DMS114 treated with DMSO at 0.1 percent for 48 hours (cell line): ENCODE measurements at regions not wholly inside any gene's neighbourhood (a gene's known extent, or its start where the extent isn't known, plus 50 kb on each side); places are given as distances from the start of the nearest gene placed in this dataset.
"Not testable (repeated sequence)": the region's sequence is repeated elsewhere in the genome, so short reads cannot be mapped to it uniquely, and the experiment has no call there.

Experiments used
- DNase-seq: peaks from one replicate; lab custom pipeline; 2025; ENCODE audit not compliant: unreplicated experiment; lab: John Stamatoyannopoulos, UW

DNA sequence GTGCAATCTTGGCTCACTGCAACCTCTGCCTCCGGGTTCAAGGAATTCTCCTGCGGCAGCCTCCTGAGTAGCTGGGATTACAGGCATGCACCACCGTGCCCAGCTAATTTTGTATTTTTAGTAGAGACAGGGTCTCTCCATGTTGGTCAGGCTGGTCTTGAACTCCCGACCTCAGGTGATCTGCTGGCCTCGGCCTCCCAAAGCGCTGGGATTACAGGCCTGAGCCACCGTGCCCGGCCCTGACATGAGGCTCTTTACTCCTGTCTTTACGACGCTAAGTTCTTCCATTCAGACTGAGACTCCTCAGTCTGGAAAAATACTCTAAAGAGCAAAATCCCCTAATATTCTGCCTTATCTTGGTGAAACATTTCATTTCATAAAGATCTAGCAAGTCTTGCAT, 331.3 kb upstream of the SGO1 start:
- DNase-seq, result not testable (repeated sequence)

- no peak for DNase-seq
Observed at GRCh38 chr3:20516311-20516710, 330.3 kb upstream of the SGO1 start.

DNA sequence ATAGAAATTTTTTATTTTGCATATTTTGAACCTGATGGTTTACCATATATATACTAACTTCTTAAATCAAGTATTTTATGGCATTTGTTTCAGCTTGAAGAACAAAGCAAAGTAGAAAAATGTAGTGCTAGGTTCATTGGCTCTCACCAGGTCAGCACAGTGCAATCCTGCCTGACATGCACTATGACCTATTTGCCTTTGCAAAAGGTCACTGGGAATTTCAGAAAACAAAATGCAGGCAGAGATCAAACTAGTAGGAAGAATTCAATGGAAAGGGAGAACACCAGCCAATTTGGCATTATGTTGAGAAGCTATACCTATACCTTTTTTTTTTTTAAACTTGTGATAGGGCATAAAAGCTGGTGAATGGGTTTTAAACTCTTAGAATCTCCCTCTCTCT, 329.8 kb upstream of the SGO1 start:
- no peak for DNase-seq

DNA sequence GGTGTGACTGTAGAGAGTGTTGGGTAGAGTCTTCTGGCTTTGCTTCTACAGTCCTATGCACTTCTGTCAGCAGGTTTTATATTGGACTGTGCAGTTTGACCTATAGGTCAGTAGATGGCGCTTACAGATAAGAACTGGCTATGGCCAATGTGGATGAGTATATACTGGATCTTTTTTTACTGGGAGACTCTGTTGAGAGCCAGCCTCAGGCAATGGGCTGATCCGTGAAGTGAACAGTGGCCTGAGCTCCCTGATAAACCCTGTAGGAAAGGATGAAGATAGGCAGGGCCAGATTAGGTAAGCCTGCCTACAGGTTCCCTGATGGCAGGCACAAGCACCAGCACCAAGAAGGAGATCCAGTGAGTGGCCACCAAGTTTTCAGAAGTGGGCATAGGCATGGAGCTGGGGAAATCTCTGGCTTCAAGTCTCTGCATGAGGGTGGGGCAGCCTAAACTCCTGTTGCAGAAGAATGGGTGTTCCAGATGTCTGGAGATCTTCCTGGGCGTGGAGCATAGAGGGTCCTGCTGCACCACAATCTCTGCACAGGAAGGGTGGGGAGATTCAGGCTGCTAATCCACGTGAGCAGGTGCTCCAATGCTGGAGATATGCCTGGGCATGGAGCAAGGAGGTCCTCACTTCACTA, 326.0 kb upstream of the SGO1 start:
- DNase-seq, result peak; percentile 34

- DNase-seq, result no peak
Observed at GRCh38 chr3:20510396-20510795, 324.4 kb upstream of the SGO1 start.

DNA sequence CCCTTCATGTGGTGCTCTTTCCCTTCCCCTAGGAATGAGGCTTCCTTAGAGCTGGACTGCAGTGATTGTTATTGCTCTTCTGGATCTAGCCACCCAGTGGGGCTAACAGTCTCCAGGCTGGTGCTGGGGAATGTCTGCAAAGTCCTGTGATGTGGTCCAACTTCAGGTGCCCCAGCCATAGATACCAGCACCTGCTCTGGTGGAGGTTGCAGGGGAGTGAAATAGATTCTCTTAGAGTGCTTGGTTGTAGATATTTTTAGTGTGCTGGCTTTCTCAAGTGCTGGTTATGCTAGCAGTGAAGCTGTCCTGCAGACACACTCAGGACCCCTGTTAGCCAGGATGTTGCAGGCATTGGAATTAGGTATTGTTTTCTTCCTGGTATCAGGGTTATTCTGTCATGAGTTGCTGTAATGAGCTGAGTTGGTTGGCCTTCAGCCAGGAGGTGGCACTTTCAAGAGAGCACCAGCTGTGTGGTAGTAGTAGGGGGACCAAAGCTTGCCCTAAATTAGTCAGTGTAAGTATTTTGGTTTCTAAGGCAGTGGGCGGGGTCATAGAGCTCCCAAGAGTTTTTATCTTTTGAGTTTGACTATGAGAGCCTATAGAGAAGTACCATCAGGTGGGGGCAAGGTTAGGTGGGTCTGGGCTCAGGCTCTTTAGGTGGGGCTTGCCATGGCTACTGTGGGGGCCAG, 317.5 kb upstream of the SGO1 start:
- no peak for DNase-seq

DNA sequence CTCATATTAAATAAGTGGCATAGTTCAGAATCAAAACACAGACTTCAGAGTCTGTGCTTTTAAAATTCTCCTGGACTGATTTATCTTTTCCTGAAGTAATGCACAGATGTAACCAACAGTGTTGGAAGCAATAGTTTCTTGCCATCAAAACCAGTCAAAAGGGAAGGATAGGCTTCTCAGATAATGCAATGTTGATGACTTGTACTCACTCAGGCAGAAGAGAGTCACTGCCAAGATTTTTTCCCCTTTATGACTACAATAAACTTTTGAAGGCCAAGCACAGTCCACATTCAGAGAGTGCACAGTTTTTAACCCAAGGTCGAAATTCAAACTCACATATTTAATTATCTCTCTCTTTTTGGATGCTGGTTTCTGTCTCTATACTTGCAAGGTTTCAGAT, 305.0 kb upstream of the SGO1 start:
- DNase-seq, result no peak

DNA sequence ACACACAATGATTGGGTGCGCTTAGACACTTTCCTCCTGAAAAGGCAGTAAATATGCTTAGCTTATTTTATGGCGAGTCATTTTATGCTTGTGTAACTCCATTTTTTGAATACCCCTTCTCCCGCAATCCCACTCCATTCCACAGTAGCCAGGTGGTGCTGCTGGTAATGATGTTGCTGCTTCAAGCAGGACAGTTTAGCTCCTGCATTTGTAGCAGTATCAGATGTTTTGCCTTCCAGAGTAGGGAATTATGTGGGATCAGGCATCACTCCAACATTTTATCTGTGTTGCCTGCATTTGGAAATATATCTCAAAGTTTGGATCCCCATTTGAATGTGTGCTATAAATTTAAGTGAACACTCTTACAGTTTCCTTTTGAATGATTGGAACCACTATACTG, 302.1 kb upstream of the SGO1 start:
- no peak for DNase-seq

GRCh38 chr3:20484126-20484525, 298.1 kb upstream of the SGO1 start:
- DNase-seq, result no peak

GRCh38 chr3:20482350-20482749, 296.3 kb upstream of the SGO1 start:
- DNase-seq, result no peak

DNA sequence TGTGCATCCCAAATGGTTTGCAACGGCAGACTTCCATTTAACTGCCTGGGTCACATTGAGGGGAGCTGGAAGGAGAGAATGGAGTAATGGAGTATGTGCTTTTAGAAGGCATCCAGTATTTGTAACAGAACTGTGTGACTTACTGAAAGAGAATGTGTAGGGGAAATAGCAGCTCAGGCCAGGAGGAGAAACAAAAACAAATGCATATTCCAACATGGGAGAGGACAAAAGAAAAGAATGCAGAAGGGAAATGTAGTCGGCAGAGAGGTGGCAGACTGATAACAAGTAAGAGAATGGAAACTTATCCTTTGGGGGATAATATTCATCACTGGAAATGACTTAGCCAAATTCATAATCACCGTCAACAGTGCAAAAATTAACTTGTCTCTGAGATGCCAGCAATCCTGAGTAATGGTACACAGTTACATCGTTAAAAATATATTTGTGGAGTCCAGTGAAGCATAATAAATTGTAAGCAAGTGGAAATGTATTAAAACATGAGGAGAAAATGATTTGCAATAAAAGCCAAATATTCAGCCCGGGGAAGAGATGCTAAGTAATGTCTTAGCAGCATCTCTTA, 294.9 kb upstream of the SGO1 start:
- DNase-seq, result no peak

DNA sequence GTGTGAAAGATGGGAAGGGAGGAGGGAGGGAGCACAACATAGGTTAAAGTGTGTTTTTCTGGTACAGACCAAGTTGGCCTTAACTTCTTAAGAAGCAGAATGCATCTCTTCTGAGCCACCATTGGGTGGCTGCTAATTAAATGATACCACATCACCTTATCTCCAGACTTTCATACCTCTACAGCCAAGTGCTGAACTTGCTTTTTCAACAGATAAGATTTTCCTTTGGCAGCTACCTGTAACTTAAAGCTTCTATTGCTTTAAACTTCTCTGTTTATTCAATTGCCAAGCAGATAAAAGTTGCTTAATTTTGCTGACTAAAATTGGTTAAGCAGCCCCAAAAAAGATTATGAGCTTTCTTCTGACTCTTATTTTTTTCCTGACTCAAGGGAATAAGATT, 292.4 kb upstream of the SGO1 start:
- DNase-seq, result no peak

DNA sequence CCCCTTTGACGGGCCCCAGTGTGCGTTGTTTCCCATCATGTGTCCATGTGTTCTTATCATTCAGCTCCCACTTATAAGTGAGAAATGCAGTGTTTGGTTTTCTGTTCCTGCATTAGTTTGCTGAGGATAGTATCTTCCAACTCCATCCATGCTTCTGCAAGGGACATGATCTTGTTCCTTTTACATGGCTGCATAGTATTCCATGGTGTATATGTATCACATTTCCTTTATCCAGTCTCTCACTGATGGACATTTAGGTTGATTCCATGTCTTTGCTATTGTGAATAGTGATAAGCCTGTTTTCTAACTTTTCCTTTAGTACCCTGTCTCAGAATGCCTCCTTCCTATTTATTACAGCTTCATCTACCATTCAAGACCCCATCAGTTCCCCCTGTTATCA, 278.2 kb upstream of the SGO1 start:
- not testable (repeated sequence) for DNase-seq

DNA sequence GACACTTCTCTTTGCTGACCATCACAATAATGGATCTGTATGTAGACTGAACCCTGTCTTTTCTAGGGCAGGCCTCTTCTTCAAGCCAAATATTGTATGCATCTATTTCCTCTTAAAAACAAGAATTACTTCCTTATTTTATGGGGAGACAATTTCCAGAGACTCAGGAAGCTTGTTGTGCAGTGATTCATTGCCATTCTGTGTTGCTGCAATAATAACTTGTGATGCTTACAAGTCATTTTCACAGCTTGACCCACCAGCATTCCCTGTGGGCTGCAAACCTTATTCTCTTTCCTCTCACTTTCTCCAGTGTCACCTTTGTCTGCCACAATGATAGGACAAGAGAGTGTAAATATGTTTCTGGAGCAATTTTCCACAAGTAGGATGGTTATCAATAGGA, 276.7 kb upstream of the SGO1 start:
- no peak for DNase-seq

GRCh38 chr3:20462226-20462625, 276.2 kb upstream of the SGO1 start:
- no peak for DNase-seq

DNA sequence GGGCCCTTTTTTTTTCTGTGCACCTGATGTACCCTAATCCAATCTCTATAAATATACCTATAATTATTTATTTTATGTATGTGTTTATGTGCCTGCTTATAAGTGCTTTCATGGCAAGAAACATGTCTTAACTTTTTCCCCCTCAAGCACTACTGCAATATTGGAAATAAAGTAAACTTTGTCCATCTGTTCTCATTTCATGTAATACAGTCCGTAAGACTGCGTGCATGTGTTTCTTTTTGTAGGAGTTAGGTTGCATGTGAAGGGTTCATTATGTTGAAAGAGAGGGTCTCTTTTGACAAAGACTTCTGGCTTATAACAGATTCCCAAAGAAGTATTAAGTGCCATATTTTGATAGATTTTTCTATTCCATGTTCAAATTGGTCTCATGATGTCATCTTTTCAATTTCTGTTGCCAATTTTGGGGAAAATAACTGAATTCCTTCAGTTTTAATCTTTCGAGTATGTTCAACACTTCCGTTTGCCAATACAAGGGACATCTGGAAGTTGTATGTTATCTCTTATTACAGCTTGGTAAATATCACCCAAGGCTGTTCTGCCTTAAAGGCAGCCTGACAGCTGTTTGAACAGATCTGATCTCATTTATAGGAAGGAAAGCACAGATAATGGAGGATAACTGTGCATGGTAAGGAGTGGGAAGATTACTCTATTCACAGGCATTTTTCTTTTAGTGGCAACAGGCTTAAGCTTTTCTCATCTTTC, 273.1 kb upstream of the SGO1 start:
- DNase-seq, result no peak

- no peak for DNase-seq
Observed at GRCh38 chr3:20456511-20456910, 270.5 kb upstream of the SGO1 start.

- DNase-seq, result no peak
Observed at GRCh38 chr3:20451170-20451569, 265.2 kb upstream of the SGO1 start.

GRCh38 chr3:20450611-20451010, 264.6 kb upstream of the SGO1 start:
- no peak for DNase-seq

DNA sequence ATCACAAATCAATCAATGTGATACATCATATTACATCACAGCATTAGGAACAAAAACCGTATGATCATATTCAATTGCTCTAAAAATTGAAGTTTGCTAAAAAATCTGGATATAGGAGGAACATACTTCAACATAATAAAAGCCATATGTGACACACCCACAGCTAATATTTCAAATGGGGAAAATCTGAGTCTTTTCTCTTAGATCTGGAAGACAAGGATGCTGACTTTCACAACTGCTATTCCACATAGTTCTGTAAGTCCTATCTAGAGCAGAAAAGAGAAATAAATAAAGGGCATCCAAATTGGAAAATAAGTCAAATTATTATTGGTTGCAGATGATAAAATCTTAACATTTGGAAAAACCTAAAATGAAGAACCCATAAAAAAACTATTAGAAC, 256.8 kb upstream of the SGO1 start:
- DNase-seq, result no peak

- DNase-seq, result not testable (repeated sequence)
Observed at GRCh38 chr3:20427268-20427667, 241.3 kb upstream of the SGO1 start.

DNA sequence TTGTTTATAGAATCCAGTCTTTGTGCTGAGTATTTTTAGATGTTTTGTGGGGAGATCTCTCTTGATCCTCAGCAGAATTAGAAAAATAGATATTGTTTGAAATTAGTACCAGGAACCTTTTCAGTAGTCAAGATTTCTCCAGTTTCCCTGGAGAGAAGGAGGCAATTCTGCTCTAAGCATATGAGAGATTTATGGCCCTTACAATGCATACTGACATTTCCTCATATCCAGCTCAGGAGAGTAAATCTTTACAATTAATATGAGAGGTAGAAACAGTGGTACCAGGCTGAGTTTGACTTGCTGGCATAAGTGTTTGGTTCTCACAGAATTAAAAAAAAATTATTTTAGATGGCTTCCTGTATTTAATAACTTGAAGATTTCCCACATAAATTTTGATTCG, 239.1 kb upstream of the SGO1 start:
- DNase-seq, result no peak
